ENCODE measurements at regions not wholly inside any gene's neighbourhood (a gene's known extent, or its start where the extent isn't known, plus 50 kb on each side); places are given as distances from the start of the nearest gene placed in this dataset.
A peak's percentile ranks its signal among the peaks of the same experiment; 100 is the strongest.

GRCh38 chr13:97141564-97142005, 80.5 kb upstream of the MBNL2 start:
- TF ChIP-seq ISL1 (CRISPR knock-in tag; IDR thresholded peaks at IDR 0.05) (no peak), ESRRG (CRISPR knock-in tag; IDR thresholded peaks at IDR 0.05) (no peak), PATZ1 (CRISPR knock-in tag; IDR thresholded peaks at IDR 0.05; ENCODE audit: borderline replicate concordance) (no peak), POU6F1 (CRISPR knock-in tag; IDR thresholded peaks at IDR 0.05; ENCODE audit: borderline replicate concordance, low read depth) (no peak), BACH2 (CRISPR knock-in tag; IDR thresholded peaks at IDR 0.05; ENCODE audit: borderline replicate concordance) (no peak), RARB (CRISPR knock-in tag; IDR thresholded peaks at IDR 0.05) (no peak), CREB5 (CRISPR knock-in tag; IDR thresholded peaks at IDR 0.05; ENCODE audit: low read depth) (no peak), GLIS3 (CRISPR knock-in tag; IDR thresholded peaks at IDR 0.05) (no peak), ZFP30 (CRISPR knock-in tag; IDR thresholded peaks at IDR 0.05) (no peak), ZC3H10 (CRISPR knock-in tag; IDR thresholded peaks at IDR 0.05) (no peak), ZNF70 (CRISPR knock-in tag; IDR thresholded peaks at IDR 0.05) (no peak), ZFP3 (CRISPR knock-in tag; IDR thresholded peaks at IDR 0.05) (no peak), TCF4 (CRISPR knock-in tag; IDR thresholded peaks at IDR 0.05; ENCODE audit: borderline replicate concordance) (no peak), PPARA (CRISPR knock-in tag; IDR thresholded peaks at IDR 0.05; ENCODE audit: borderline replicate concordance) (no peak), CSDC2 (CRISPR knock-in tag; IDR thresholded peaks at IDR 0.05) (no peak), ARNTL (CRISPR knock-in tag; IDR thresholded peaks at IDR 0.05; ENCODE audit: borderline replicate concordance, low read depth) (no peak), ZNF8 (CRISPR knock-in tag; IDR thresholded peaks at IDR 0.05) (no peak)
- ATAC-seq, result peak; percentile 98

- TF ChIP-seq CREB5 (CRISPR knock-in tag; IDR thresholded peaks at IDR 0.05; ENCODE audit: low read depth) (no peak), ZC3H10 (CRISPR knock-in tag; IDR thresholded peaks at IDR 0.05) (no peak), TCF4 (CRISPR knock-in tag; IDR thresholded peaks at IDR 0.05; ENCODE audit: borderline replicate concordance) (no peak), TOX (CRISPR knock-in tag; IDR thresholded peaks at IDR 0.05; ENCODE audit: borderline replicate concordance) (no peak), OSR1 (CRISPR knock-in tag; IDR thresholded peaks at IDR 0.05) (no peak), ZFP30 (CRISPR knock-in tag; IDR thresholded peaks at IDR 0.05) (no peak), CSDC2 (CRISPR knock-in tag; IDR thresholded peaks at IDR 0.05) (no peak), PATZ1 (CRISPR knock-in tag; IDR thresholded peaks at IDR 0.05; ENCODE audit: borderline replicate concordance) (no peak), TSHZ2 (CRISPR knock-in tag; IDR thresholded peaks at IDR 0.05) (no peak)
These were observed 79.7 kb upstream of the MBNL2 start for GRCh38 chr13:97142452-97142851.

More at GRCh38 chr13:97142452-97142851, 79.7 kb upstream of the MBNL2 start:
- ATAC-seq, result peak; percentile 50

All from SK-N-SH treated with all-trans-retinoic acid at 6 μM for 48 hours (cell line).